Ureter (tissue), 1 donor: ENCODE measurements at regions not wholly inside any gene's neighbourhood (a gene's known extent, or its start where the extent isn't known, plus 50 kb on each side); places are given as distances from the start of the nearest gene placed in this dataset.

Experiments used
- DNase-seq: peaks from one replicate; pipeline ENCODE4 v3.0.0-alpha.2; 2020; ENCODE audit warnings: low spot score
- donor health status: DM: yes; HTN: yes; CAD: no.

- no peak for DNase-seq
Measured at GRCh38 chr10:129353101-129353500, 113.9 kb upstream of the MGMT start.

DNA sequence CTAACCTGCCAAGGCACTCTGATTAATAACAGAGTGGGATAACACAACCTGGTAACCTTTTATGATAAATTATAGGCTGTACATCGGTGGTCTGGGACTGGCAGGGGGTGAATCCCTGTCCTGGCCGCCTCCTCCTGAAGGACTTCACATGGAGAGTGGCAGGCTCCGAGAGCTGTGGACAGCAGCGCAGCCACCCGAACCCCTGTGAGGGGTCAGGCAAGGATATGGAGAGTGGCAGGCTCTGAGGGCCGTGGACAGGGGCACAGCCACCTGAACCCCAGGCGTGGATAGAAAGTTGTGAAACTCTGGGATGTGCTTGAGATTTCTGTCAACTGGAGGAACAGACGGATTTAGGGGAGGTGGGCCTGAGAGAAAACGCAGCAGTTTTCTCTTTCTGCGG lies 107.0 kb upstream of the MGMT start:
- DNase-seq = no peak

- DNase-seq = no peak
Measured at GRCh38 chr10:129361676-129362376, 105.2 kb upstream of the MGMT start.

- no peak for DNase-seq
Measured at GRCh38 chr10:129364949-129365348, 102.1 kb upstream of the MGMT start.

DNA sequence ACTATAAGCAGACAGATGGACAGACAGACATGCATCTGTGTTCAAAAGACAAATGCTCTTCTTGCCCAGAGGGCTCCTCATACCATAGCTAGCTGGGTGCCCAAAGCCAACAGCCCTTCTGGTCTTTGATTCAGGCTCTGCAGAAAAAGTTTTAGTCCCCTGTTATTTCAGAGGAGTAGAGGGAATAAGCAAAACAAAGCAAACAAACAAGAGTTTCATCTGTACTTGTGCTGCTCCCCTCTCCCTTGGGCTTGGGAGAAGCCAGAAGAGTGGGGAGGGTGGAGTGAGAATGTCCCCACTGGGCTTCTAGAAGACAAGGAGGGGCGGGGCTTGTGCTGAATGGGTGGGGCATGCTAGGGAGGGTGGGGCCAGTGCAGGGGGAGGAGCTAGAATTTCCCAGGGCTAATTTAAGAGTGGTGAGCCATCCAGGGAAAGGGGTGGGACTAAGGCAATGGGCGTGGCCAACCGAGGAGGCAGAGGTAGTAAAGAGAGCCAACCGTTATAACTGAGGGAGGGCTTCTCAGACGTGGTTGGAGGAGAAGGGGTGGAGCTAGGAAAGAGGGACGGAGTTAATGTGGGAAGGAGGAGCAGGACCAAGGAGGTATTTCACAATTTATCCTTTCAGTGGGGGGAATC lies 101.2 kb upstream of the MGMT start:
- no peak for DNase-seq

GRCh38 chr10:129366450-129366849 lies 100.6 kb upstream of the MGMT start:
- DNase-seq = no peak

DNA sequence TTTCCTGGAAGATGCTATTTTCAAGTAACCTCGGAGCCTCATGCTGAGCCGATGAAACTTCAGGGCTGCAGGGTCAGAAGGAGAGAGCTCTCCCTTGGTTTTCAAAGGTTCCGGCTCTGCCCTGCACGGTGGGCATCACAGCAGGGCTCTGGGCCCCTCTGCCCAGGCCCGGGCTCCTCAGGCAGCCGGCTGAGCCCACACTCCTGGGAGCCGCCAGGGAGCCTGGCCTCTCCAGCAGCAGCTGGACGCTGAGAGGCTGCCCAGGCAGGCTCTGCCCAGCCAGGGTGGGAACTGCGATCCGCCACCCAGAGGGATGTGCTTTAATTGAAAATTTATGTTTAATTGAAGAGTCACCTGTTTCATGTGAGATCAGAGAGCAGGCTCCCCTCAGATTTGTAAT lies 97.5 kb upstream of the MGMT start:
- DNase-seq = no peak

- no peak for DNase-seq
Measured at GRCh38 chr10:129371541-129371940, 95.5 kb upstream of the MGMT start.

DNA sequence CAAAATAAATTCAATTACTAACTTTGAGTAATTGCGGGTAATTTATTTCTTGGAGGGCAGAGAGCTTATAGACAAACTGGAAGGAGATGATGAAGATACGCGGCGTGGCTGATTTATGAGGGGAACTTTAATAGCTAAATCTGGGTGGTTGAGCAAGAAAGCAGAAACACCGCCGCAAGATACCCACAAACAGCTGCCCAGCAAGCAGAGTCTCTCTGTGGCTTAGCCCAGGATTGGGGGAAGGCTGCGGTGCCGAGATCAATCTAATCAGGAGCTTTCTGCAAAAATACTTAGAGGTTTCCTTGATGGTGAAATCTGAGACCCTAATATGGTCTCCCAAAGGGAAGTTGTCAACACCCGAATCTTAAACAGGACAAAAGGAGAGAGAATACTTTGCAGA lies 94.9 kb upstream of the MGMT start:
- DNase-seq = no peak

DNA sequence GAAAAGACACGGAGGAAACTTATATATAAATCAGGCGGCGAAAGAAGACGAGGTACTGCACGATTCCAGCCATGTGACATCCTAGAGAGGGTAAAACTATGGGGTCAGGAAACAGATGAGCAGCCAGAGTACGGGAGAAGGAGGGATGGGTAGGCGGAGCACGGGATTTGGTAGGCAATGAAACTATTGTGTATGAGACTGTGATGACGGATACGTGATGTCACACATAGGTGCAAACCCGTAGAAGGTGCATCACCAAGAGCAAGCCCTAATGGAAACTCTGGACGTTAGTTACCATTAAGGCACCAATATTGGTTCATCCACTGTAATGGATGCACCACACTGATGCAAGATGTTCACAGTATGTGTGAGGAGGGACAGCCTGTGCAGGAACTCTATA lies 93.8 kb upstream of the MGMT start:
- no peak for DNase-seq

GRCh38 chr10:129373718-129374117 lies 93.3 kb upstream of the MGMT start:
- DNase-seq = no peak

- peak; percentile 22 for DNase-seq
Measured at GRCh38 chr10:129375171-129375570, 91.9 kb upstream of the MGMT start.

DNA sequence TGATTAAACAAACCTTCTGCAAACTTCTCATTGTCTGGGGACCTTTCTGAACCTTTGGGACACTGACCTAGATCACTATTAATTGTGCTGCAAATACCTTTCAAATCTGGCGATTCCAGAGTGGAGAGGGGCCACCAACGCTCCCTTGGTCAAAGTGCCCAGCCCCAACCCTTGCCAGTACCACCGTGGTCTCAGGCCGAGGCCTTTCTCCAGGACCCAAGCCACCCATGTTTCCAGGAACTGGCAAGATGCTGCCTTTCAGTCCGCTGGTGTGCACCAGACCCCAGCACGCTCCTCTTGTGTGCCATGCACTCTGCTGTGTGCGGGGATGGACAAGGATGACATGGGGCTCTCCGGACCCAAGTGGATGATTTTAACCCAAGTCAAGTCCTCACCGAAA lies 91.1 kb upstream of the MGMT start:
- DNase-seq = no peak

GRCh38 chr10:129380279-129380678 lies 86.8 kb upstream of the MGMT start:
- DNase-seq = no peak

DNA sequence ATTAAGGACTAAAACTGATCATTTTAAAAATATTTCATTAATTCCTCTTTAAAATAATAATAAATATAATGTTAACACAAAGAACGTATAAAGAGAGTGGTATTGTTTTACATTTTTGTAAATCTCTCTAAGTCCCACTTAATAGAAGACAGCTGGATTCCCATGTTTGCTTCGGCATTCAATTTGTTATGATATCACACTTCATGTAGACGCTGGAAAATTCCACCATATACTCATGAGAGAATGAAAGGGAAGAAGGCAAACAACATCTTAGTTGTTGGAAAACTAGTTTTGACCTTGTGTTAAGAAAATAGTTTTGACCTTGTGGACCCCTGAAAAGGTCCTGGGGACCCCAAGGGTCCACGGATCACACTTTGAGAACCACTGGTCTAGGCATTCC lies 85.3 kb upstream of the MGMT start:
- DNase-seq = no peak

- DNase-seq = peak; percentile 14
Measured at GRCh38 chr10:129382401-129382800, 84.6 kb upstream of the MGMT start.

GRCh38 chr10:129383651-129384050 lies 83.4 kb upstream of the MGMT start:
- no peak for DNase-seq

DNA sequence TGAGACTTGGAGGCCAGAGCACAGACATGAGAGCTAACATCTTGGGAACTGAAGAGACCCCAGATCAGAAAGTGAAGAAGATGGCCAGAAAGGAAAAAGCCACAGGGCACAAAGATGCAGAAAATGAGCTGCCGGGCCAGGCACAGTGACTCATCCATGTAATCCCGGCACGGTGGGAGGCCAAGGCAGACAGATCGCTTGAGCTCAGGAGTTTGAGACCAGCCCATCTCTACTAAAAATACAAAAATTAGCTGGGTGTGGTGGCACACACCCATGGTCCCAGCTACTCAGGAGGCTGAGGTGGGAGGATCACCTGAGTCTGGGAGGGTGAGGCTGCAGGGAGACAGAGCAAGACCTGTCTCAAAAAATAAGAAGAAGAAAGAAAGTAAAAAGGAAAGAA lies 81.4 kb upstream of the MGMT start:
- no peak for DNase-seq

DNA sequence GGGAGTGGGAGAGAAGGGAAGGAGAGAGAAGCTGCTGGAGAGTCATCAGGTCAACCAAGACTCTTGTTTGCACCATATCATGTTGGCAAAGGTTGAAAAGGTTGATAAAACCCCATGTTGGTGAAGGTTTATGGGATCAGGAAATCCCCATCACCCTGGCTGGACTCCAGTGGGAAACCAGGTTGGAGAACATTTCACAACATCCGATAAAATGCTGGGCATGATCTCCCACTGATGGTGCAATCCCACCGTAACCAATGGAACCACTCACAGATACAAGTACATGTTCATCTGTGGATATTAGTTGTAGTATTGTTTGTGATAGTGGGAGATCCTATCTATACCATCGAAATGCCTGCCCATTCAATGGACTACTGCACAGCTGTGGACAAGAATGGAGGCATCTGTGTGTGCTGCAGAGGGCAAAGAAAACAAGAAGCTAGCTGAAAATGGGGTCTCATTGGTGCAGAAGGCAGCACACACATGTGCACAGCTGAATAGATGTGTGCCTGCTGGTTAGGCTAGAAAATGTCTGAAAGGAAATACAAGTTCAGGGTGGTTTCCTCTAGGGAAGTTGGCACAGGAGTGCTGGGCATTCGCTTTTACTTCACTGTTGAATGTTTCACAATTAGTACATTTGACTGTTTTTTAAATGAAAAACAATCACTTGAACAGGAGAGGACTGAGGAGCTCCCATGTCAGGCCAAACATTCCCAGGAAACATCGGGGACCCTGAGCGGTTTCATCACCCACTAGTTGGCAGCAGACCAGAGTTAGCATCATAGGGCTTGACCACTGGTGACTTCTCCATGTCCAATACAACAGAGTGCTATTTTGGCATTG lies 80.4 kb upstream of the MGMT start:
- no peak for DNase-seq

DNA sequence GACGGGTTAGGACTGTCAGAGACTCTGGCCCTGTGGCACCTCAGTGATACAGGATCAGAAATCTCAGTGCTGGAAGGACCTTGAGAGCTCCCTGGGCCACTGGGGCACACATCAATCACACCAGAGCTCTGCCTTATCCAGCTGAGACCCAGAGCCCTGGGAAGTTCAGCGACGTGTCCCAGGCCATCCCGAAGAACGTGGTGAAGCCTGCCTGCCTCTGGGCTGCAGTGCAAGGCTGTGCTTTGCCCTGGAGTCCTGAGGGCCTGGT lies 79.8 kb upstream of the MGMT start:
- DNase-seq = no peak

GRCh38 chr10:129388435-129388834 lies 78.6 kb upstream of the MGMT start:
- DNase-seq = peak; percentile 37

GRCh38 chr10:129389194-129389593 lies 77.8 kb upstream of the MGMT start:
- no peak for DNase-seq

DNA sequence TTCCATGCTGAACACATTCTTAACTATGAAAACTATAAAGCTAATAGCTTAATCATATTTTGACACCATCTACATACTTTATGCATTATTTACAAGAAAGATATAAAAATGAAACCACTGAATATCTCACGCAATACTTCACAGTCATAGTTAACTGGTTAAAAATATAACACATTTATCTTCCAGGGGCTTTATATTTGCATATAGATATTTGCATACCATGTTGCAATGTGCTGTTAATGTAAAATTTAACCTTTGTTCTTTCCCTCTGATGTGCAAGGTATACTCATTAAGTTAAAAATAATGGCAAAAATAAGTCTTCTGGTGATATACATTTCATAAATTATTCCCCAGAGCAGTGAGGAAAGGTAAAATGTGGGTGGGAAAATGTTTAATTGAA lies 76.9 kb upstream of the MGMT start:
- DNase-seq = no peak
